ENCODE measurements at regions not wholly inside any gene's neighbourhood (a gene's known extent, or its start where the extent isn't known, plus 50 kb on each side); places are given as distances from the start of the nearest gene placed in this dataset.
"Not testable (repeated sequence)": the region's sequence is repeated elsewhere in the genome, so short reads cannot be mapped to it uniquely, and the experiment has no call there.

- DNase-seq = not testable (repeated sequence)
Measured at GRCh38 chr17:15864061-15864460, 80.9 kb upstream of the ADORA2B start.

- not testable (repeated sequence) for DNase-seq
Measured at GRCh38 chr17:15864472-15864871, 80.5 kb upstream of the ADORA2B start.

GRCh38 chr17:15866015-15866414 is 78.9 kb upstream of the ADORA2B start:
- not testable (repeated sequence) for DNase-seq

GRCh38 chr17:15867331-15867730 is 77.6 kb upstream of the ADORA2B start:
- not testable (repeated sequence) for DNase-seq

GRCh38 chr17:15869868-15870267 is 75.1 kb upstream of the ADORA2B start:
- not testable (repeated sequence) for DNase-seq

- not testable (repeated sequence) for DNase-seq
Measured at GRCh38 chr17:15872677-15873076, 72.3 kb upstream of the ADORA2B start.

GRCh38 chr17:15877882-15878500 is 66.9 kb upstream of the ADORA2B start:
- DNase-seq = not testable (repeated sequence)

- DNase-seq = no peak
Measured at GRCh38 chr17:15882058-15882720, 62.7 kb upstream of the ADORA2B start.

GRCh38 chr17:15882777-15883176 is 62.2 kb upstream of the ADORA2B start:
- DNase-seq = no peak

GRCh38 chr17:15883617-15884111 is 61.3 kb upstream of the ADORA2B start:
- peak; percentile 92 for DNase-seq

GRCh38 chr17:15884731-15885130 is 60.2 kb upstream of the ADORA2B start:
- DNase-seq = peak; percentile 27

GRCh38 chr17:15885770-15886169 is 59.2 kb upstream of the ADORA2B start:
- peak; percentile 11 for DNase-seq

- DNase-seq = no peak
Measured at GRCh38 chr17:15886221-15886620, 58.7 kb upstream of the ADORA2B start.

GRCh38 chr17:15886804-15887203 is 58.1 kb upstream of the ADORA2B start:
- no peak for DNase-seq

- no peak for DNase-seq
Measured at GRCh38 chr17:15888436-15888835, 56.5 kb upstream of the ADORA2B start.

GRCh38 chr17:15890279-15890892 is 54.5 kb upstream of the ADORA2B start:
- no peak for DNase-seq

- no peak for DNase-seq
Measured at GRCh38 chr17:15891318-15891717, 53.6 kb upstream of the ADORA2B start.

- no peak for DNase-seq
Measured at GRCh38 chr17:15892244-15892643, 52.7 kb upstream of the ADORA2B start.

GRCh38 chr17:15892731-15893657 is 51.9 kb upstream of the ADORA2B start:
- no peak for DNase-seq

- DNase-seq = peak; percentile 46
Measured at GRCh38 chr17:15893658-15894024, 51.3 kb upstream of the ADORA2B start.

- DNase-seq = no peak
Measured at GRCh38 chr17:15894258-15894657, 50.7 kb upstream of the ADORA2B start.

- DNase-seq = no peak
Measured at GRCh38 chr17:15894913-15895658, 49.8 kb upstream of the ADORA2B start.

Measured in HCEC 1CT (cell line).